IMR-90 (cell line): ENCODE measurements at regions not wholly inside any gene's neighbourhood (a gene's known extent, or its start where the extent isn't known, plus 50 kb on each side); places are given as distances from the start of the nearest gene placed in this dataset.
A peak's percentile ranks its signal among the peaks of the same experiment; 100 is the strongest.

ENCODE experiments used
- ATAC-seq: fragments of 200-7000 bp; cut with Tn5 transposase; 2 replicates; pipeline ENCODE4 v1.9.1; 2020; ENCODE audit warnings: low read depth, mild to moderate bottlenecking, moderate library complexity
- BruUV-seq: library from RNA; stranded (reverse); fragments of 400-500 nt; replicated peaks from 2 replicates; lab custom pipeline; 2021; lab: Mats Ljungman, UMichigan
- CTCF ChIA-PET: fragments of 300-600 bp; formaldehyde crosslinking; extraction: SDS; loops from one replicate; lab custom pipeline; 2021; ENCODE audit warnings: antibody characterized with exemption; lab: Yijun Ruan, JAX
- POLR2A ChIA-PET: fragments of 300-600 bp; sonication (Branson Sonifier 250); formaldehyde crosslinking; loops from one replicate; lab custom pipeline; 2022; ENCODE audit warnings: antibody characterized with exemption; ENCODE audit not compliant: unreplicated experiment; lab: Charles Lee
- DNase-seq: peaks from one replicate; pipeline ENCODE4 v3.0.0; 2013
- H2AFZ ChIP-seq: replicated peaks from 2 replicates; pipeline ENCODE3; 2013; ENCODE audit warnings: low read length, mild to moderate bottlenecking; ENCODE audit not compliant: poor library complexity
- H2AK5ac ChIP-seq: 2 replicates; pipeline ENCODE4 v1.6.1; 2013; ENCODE audit warnings: low read depth, low read length, inconsistent platforms
- H2AK9ac ChIP-seq: replicated peaks from 2 replicates; pipeline ENCODE3; 2013; ENCODE audit warnings: mild to moderate bottlenecking, low read depth, low read length, moderate library complexity; ENCODE audit not compliant: poor library complexity
- H2BK120ac ChIP-seq: 2 replicates; pipeline ENCODE4 v1.6.1; 2013; ENCODE audit warnings: low read depth, low read length, inconsistent platforms
- H2BK15ac ChIP-seq: 3 replicates; pipeline ENCODE4 v1.6.1; 2013; ENCODE audit warnings: low read depth, low read length, inconsistent platforms
- H2BK20ac ChIP-seq: 2 replicates; pipeline ENCODE4 v1.6.1; 2013; ENCODE audit warnings: low read depth, mild to moderate bottlenecking, inconsistent platforms, low read length, moderate library complexity
- H2BK5ac ChIP-seq: 2 replicates; pipeline ENCODE4 v1.6.1; 2013; ENCODE audit warnings: mild to moderate bottlenecking, low read depth, low read length, inconsistent platforms; ENCODE audit not compliant: poor library complexity, severe bottlenecking
- H3K14ac ChIP-seq: replicated peaks from 2 replicates; pipeline ENCODE4 v1.6.1; 2013; ENCODE audit warnings: low read depth, low read length, inconsistent platforms
- H3K18ac ChIP-seq: 2 replicates; pipeline ENCODE4 v1.6.1; 2013; ENCODE audit warnings: low read depth, low read length, control low read depth
- H3K23ac ChIP-seq: 2 replicates; pipeline ENCODE4 v1.6.1; 2013; ENCODE audit warnings: low read depth, low read length, inconsistent platforms
- H3K27ac ChIP-seq: 2 replicates; pipeline ENCODE4 v1.5.1; 2013; ENCODE audit warnings: mild to moderate bottlenecking, control low read depth, low read length; ENCODE audit not compliant: insufficient read depth
- H3K27me3 ChIP-seq: 2 replicates; pipeline ENCODE4 v1.6.1; 2013; ENCODE audit warnings: low read length; ENCODE audit not compliant: control insufficient read depth, insufficient read depth
- H3K36me3 ChIP-seq: 2 replicates; pipeline ENCODE4 v1.6.1; 2013; ENCODE audit warnings: low read length, mixed read lengths; ENCODE audit not compliant: control insufficient read depth, insufficient read depth
- H3K4ac ChIP-seq: 2 replicates; pipeline ENCODE4 v1.6.1; 2013; ENCODE audit warnings: low read depth, low read length, inconsistent platforms
- H3K4me1 ChIP-seq: 2 replicates; pipeline ENCODE4 v1.6.1; 2013; ENCODE audit warnings: low read length, mixed read lengths; ENCODE audit not compliant: control insufficient read depth, insufficient read depth
- H3K4me2 ChIP-seq: 2 replicates; pipeline ENCODE4 v1.6.1; 2013; ENCODE audit warnings: low read depth, mild to moderate bottlenecking, control low read depth, low read length, moderate library complexity
- H3K4me3 ChIP-seq: 2 replicates; pipeline ENCODE4 v1.5.1; 2013; ENCODE audit warnings: low read depth, mild to moderate bottlenecking, control low read depth, low read length, moderate library complexity; ENCODE audit not compliant: insufficient read depth
- H3K56ac ChIP-seq: 2 replicates; pipeline ENCODE4 v1.6.1; 2013; ENCODE audit warnings: low read length, inconsistent platforms; ENCODE audit not compliant: insufficient read depth; ENCODE audit errors: extremely low read depth
- H3K79me1 ChIP-seq, 2 experiments: 2 replicates each; pipeline ENCODE4 v1.6.1; 2013; ENCODE audit warnings: low read length in 2 of 2, inconsistent platforms in 1 of 2, low read depth in 1 of 2
- H3K9ac ChIP-seq: 2 replicates; pipeline ENCODE4 v1.6.1; 2013; ENCODE audit warnings: low read depth, low read length, control low read depth
- H3K9me1 ChIP-seq: 2 replicates; pipeline ENCODE4 v1.6.1; 2013; ENCODE audit warnings: low read length, inconsistent platforms; ENCODE audit not compliant: insufficient read depth
- H3K9me3 ChIP-seq: 2 replicates; pipeline ENCODE4 v1.6.1; 2013; ENCODE audit warnings: low read length; ENCODE audit not compliant: control insufficient read depth, insufficient read depth
- H4K20me1 ChIP-seq: 2 replicates; pipeline ENCODE4 v1.6.1; 2013; ENCODE audit warnings: low read length, inconsistent platforms; ENCODE audit not compliant: insufficient read depth
- H4K5ac ChIP-seq: 2 replicates; pipeline ENCODE4 v1.6.1; 2013; ENCODE audit warnings: mild to moderate bottlenecking, low read depth, low read length, control low read depth
- H4K8ac ChIP-seq, 2 experiments: 2 replicates each; pipeline ENCODE4 v1.6.1; 2013; ENCODE audit warnings: low read depth in 2 of 2, low read length in 2 of 2, control low read depth in 1 of 2, inconsistent platforms in 1 of 2
- H4K91ac ChIP-seq: 2 replicates; pipeline ENCODE4 v1.6.1; 2013; ENCODE audit warnings: low read depth, low read length, inconsistent platforms; ENCODE audit not compliant: insufficient read depth
- CEBPB ChIP-seq: IDR thresholded peaks from 2 replicates; pipeline ENCODE4 v1.6.1; 2012; ENCODE audit warnings: low read depth, low read length, improper control_type of control experiment
- CHD1 ChIP-seq: IDR thresholded peaks from 2 replicates; pipeline ENCODE4 v1.6.1; 2012; ENCODE audit warnings: low read depth, low read length, improper control_type of control experiment
- FOS ChIP-seq: fragments of 150-350 bp; IDR thresholded peaks from 2 replicates; pipeline ENCODE4 v1.6.1; 2016; ENCODE audit warnings: low read depth, low read length
- MAFK ChIP-seq: IDR thresholded peaks from 2 replicates; pipeline ENCODE4 v1.6.1; 2012; ENCODE audit warnings: low read depth, low read length, improper control_type of control experiment
- MAZ ChIP-seq: IDR thresholded peaks from 2 replicates; pipeline ENCODE4 v1.6.1; 2012; ENCODE audit warnings: low read depth, mild to moderate bottlenecking, low read length, improper control_type of control experiment, moderate library complexity, borderline replicate concordance
- NFE2L2 ChIP-seq: fragments of 150-350 bp; IDR thresholded peaks from 2 replicates; pipeline ENCODE4 v1.6.1; 2016; ENCODE audit warnings: low read depth, mild to moderate bottlenecking, low read length
- POLR2A ChIP-seq: IDR thresholded peaks from 2 replicates; pipeline ENCODE4 v1.6.1; 2012; ENCODE audit warnings: mild to moderate bottlenecking, low read depth, low read length
- RAD21 ChIP-seq: IDR thresholded peaks from 2 replicates; pipeline ENCODE4 v1.6.1; 2012; ENCODE audit warnings: low read length, improper control_type of control experiment
- RFX5 ChIP-seq: IDR thresholded peaks from 2 replicates; pipeline ENCODE4 v1.8.0; 2012; ENCODE audit warnings: low read depth, mild to moderate bottlenecking, low read length, moderate library complexity
- SMC3 ChIP-seq: fragments of 150-350 bp; IDR thresholded peaks from 2 replicates; pipeline ENCODE4 v1.6.1; 2016; ENCODE audit warnings: low read depth, mild to moderate bottlenecking, antibody characterized with exemption, low read length, moderate library complexity
- WGBS, 2 experiments: methylation state at CpG; one replicate each; pipeline versions ENCODE4 v1.1.5 to v1.1.7; 2013; ENCODE audit warnings: missing lambda C conversion rate in 2 of 2; ENCODE audit not compliant: insufficient read length in 1 of 2; ENCODE audit errors: extremely low coverage in 2 of 2; 5-methylcytosine and 5-hydroxymethylcytosine counted together
- dilution Hi-C: fragments of 300-500 bp; cut with HindIII; formaldehyde crosslinking; loops from one replicate; pipeline ENCODE4 v1.14.3; 2018; ENCODE audit warnings: low sequenced_read_pairs; ENCODE audit not compliant: unreplicated experiment
- in situ Hi-C: fragments of 300-500 bp; cut with MboI; formaldehyde crosslinking; loops from 3 replicates; pipeline ENCODE4 v1.14.3; 2019; ENCODE audit warnings: low sequenced_read_pairs, inconsistent platforms, mixed read lengths
- intact Hi-C: fragments of 100-400 bp; cut with micrococcal nuclease; formaldehyde crosslinking; loops from 2 replicates; pipeline ENCODE4 v1.10.0; 2022
- TF ChIP-seq, protein P1 (sequence below): conservative IDR thresholded peaks from 2 replicates; pipeline ENCODE4 v1.5.1; 2012; ENCODE audit warnings: mild to moderate bottlenecking, low read depth, low read length, improper control_type of control experiment
- TF ChIP-seq, protein P2 (sequence below): fragments of 150-350 bp; IDR thresholded peaks from 2 replicates; pipeline ENCODE4 v1.6.1; 2017; ENCODE audit warnings: mild to moderate bottlenecking, antibody characterized with exemption, low read length, low read depth
- TF ChIP-seq, protein P3 (sequence below): fragments of 150-350 bp; IDR thresholded peaks from 2 replicates; pipeline ENCODE4 v1.6.1; 2016; ENCODE audit warnings: low read depth, mild to moderate bottlenecking, low read length, moderate library complexity, borderline replicate concordance

DNA sequence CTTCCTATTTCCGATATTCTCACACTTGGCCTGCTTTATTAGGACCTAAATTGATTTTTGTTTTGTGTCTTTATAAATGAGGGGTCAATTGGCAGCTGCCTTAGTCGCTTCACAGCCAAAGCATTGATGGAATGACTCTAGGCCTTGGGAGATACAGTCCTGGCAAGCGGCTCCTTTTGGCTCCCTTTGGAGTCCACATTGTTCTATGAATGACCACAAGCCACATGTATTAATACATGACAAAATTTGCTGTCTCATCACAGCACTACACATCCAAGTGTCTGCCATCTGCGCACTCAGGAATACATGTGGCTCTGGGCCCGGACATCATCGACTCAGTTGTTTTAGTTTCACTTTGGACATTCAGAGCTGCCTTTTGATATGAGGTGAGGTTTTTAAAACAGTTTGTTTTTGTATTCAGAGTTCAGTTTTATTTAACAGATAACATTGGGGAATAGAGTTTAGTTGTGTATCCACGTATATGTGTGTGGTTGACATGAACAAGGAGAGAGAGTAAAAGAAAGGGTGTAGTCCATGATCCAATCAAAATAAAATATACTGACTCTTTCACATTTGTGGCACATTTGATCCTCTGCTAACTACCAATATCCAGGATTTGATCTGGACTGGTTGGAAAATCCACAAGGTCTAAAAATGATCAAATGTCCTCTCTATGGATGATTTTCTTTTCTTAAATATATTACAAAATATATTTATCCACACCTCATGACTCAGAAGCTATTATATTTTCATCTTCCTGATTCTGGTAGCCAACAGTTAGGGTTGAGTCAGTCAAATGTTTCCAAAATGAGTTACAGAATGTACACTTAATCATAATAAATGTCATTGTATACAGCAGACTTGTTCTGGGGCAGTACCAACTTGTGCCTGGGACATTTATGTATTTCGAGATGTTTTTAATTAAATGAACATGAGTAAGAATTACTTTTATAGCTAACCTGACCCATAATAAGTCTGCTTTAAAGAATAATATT is 114.0 kb upstream of the MTAP start:
- Histone ChIP-seq H3K36me3 (no peaks in the 10 kb centered on the region), H2BK20ac (peak overlapping the region; percentile 77), H2AK9ac (peak overlapping the region; percentile 53), H2BK15ac (peak overlapping the region; percentile 67; the same call in 2 of the 3 replicates), H4K8ac (peak overlapping the region; percentile 4 to 95; a peak in 3 of 4 replicates), H2BK120ac (peak overlapping the region; percentile 96), H3K4me1 (peaks cover 28% of the 10 kb centered on the region), H3K56ac (peak overlapping the region; percentile 37; the same call in 1 of the 2 replicates), H2AK5ac (peak overlapping the region; percentile 81), H4K5ac (peak overlapping the region; percentile 89), H3K23ac (peak overlapping the region; percentile 46), H4K91ac (peak overlapping the region; percentile 64), H3K18ac (peak overlapping the region; percentile 94), H3K27ac (peak overlapping the region; percentile 58), H3K79me1 (peaks cover 3 to 14% of the 10 kb centered on the region in 2 experiments; a peak in 2 of 4 replicates), H3K4me3 (peak overlapping the region; percentile 18), H3K4ac (peak overlapping the region; percentile 87), H2AFZ (peak overlapping the region; percentile 73), H3K27me3 (no peaks in the 10 kb centered on the region), H3K9me1 (peaks cover 17% of the 10 kb centered on the region), H2BK5ac (peak overlapping the region; percentile 91), H4K20me1 (no peaks in the 10 kb centered on the region), H3K9me3 (no peaks in the 10 kb centered on the region), H3K14ac (peak overlapping the region; percentile 96), H3K9ac (peak overlapping the region; percentile 67; the same call in 1 of the 2 replicates), H3K4me2 (peak overlapping the region; percentile 92)
- DNase-seq (peak; percentile 81), ATAC-seq (peak; percentile 55)
- intact Hi-C loops = loop anchor here (5.0 kb wide), 1 partner anchor 99 kb away; no protein-coding TSS in a partner anchor
- ChIA-PET POLR2A (no interaction called here), CTCF (interaction anchor here (2.2 kb wide), 1 partner anchor 131 kb away, joined by 7 read pairs; no protein-coding TSS in a partner anchor)
- in situ Hi-C loops = loop anchor here (5.0 to 25.0 kb wide), 2 partner anchors 99 to 131 kb away; no protein-coding TSS in a partner anchor
- WGBS, 2 experiments = 86% methylated on average over 1 of the region's 8 CpGs; no CpG with 5 or more reads in 1 of the 2 experiments
- no TSS peak for BruUV-seq
- dilution Hi-C loops = no loop called here
- no peak for TF ChIP-seq RAD21
- TF ChIP-seq MAFK = peak; percentile 76
- TF ChIP-seq SMC3 = no peak
- TF ChIP-seq, protein P1, sequence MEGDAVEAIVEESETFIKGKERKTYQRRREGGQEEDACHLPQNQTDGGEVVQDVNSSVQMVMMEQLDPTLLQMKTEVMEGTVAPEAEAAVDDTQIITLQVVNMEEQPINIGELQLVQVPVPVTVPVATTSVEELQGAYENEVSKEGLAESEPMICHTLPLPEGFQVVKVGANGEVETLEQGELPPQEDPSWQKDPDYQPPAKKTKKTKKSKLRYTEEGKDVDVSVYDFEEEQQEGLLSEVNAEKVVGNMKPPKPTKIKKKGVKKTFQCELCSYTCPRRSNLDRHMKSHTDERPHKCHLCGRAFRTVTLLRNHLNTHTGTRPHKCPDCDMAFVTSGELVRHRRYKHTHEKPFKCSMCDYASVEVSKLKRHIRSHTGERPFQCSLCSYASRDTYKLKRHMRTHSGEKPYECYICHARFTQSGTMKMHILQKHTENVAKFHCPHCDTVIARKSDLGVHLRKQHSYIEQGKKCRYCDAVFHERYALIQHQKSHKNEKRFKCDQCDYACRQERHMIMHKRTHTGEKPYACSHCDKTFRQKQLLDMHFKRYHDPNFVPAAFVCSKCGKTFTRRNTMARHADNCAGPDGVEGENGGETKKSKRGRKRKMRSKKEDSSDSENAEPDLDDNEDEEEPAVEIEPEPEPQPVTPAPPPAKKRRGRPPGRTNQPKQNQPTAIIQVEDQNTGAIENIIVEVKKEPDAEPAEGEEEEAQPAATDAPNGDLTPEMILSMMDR = no peak
- no peak for TF ChIP-seq MAZ
- no peak for TF ChIP-seq POLR2A
- TF ChIP-seq RFX5 = no peak
- TF ChIP-seq CEBPB = no peak
- no peak for TF ChIP-seq CHD1
- peak; percentile 31 for TF ChIP-seq FOS
- TF ChIP-seq, protein P2, sequence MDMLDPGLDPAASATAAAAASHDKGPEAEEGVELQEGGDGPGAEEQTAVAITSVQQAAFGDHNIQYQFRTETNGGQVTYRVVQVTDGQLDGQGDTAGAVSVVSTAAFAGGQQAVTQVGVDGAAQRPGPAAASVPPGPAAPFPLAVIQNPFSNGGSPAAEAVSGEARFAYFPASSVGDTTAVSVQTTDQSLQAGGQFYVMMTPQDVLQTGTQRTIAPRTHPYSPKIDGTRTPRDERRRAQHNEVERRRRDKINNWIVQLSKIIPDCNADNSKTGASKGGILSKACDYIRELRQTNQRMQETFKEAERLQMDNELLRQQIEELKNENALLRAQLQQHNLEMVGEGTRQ = no peak
- TF ChIP-seq NFE2L2 = peak; percentile 74
- TF ChIP-seq, protein P3, sequence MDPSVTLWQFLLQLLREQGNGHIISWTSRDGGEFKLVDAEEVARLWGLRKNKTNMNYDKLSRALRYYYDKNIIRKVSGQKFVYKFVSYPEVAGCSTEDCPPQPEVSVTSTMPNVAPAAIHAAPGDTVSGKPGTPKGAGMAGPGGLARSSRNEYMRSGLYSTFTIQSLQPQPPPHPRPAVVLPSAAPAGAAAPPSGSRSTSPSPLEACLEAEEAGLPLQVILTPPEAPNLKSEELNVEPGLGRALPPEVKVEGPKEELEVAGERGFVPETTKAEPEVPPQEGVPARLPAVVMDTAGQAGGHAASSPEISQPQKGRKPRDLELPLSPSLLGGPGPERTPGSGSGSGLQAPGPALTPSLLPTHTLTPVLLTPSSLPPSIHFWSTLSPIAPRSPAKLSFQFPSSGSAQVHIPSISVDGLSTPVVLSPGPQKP = no peak
